ENCODE measurements at regions not wholly inside any gene's neighbourhood (a gene's known extent, or its start where the extent isn't known, plus 50 kb on each side); places are given as distances from the start of the nearest gene placed in this dataset.

- TF ChIP-seq CTCF (IDR thresholded peaks at IDR 0.05), result no peak
- TF ChIP-seq POLR2A (IDR thresholded peaks at IDR 0.05), result no peak
These were observed 98.0 kb upstream of the CD82 start for GRCh38 chr11:44467413-44467812.

Data from right lobe of liver (tissue), 4 donors.